HEK293 (cell line): ENCODE measurements at regions not wholly inside any gene's neighbourhood (a gene's known extent, or its start where the extent isn't known, plus 50 kb on each side); places are given as distances from the start of the nearest gene placed in this dataset.

Source experiments
- CTCF ChIA-PET: fragments of 350-600 bp; formaldehyde crosslinking; extraction: SDS; loops from one replicate; lab custom pipeline; 2021; ENCODE audit warnings: antibody characterized with exemption; lab: Yijun Ruan, JAX
- POLR2A ChIA-PET: fragments of 300-600 bp; formaldehyde crosslinking; extraction: SDS; loops from one replicate; lab custom pipeline; 2020; ENCODE audit warnings: antibody characterized with exemption, inconsistent platforms; lab: Yijun Ruan, JAX
- H3K27ac ChIP-seq: fragments of 200-500 bp; sonication (Bioruptor generic); 2 replicates; pipeline ENCODE4 v1.5.1; 2014; ENCODE audit warnings: low read depth, low read length, control low read depth, inconsistent platforms; ENCODE audit errors: extremely low read depth
- H3K36me3 ChIP-seq, 2 experiments: fragments of 200-500 bp in 1 of 2; sonication (Bioruptor generic) in 1 of 2; 1 replicate in 1 of 2; 2 replicates in 1 of 2; pipeline ENCODE4 v1.5.1; 2014 to 2017; ENCODE audit warnings: inconsistent platforms in 2 of 2, low read length in 2 of 2; ENCODE audit not compliant: control insufficient read depth in 2 of 2, insufficient read depth in 1 of 2
- H3K4me1 ChIP-seq: fragments of 200-500 bp; sonication (Bioruptor generic); 2 replicates; pipeline ENCODE4 v1.5.1; 2014; ENCODE audit warnings: mild to moderate bottlenecking, low read length, inconsistent platforms; ENCODE audit not compliant: control insufficient read depth, insufficient read depth
- H3K4me3 ChIP-seq: 2 replicates; pipeline ENCODE4 v1.5.1; 2011; ENCODE audit warnings: low read depth, mild to moderate bottlenecking, control low read depth, low read length, moderate library complexity
- H3K9me3 ChIP-seq: fragments of 200-500 bp; sonication (Bioruptor generic); 2 replicates; pipeline ENCODE4 v1.5.1; 2014; ENCODE audit warnings: low read depth, low read length, inconsistent platforms; ENCODE audit not compliant: control insufficient read depth, insufficient read depth
- BCL11A ChIP-seq: fragments of 450-650 bp; formaldehyde crosslinking; IDR thresholded peaks from 2 replicates; pipeline ENCODE4 v1.5.1; 2016; ENCODE audit warnings: low read depth, missing biosample characterization, missing genetic modification characterization
- GLIS1 ChIP-seq: fragments of 450-650 bp; formaldehyde crosslinking; IDR thresholded peaks from 2 replicates; pipeline ENCODE4 v1.5.1; 2016; ENCODE audit warnings: missing biosample characterization, missing genetic modification characterization
- HOXC10 ChIP-seq: sonication (generic); formaldehyde crosslinking; IDR thresholded peaks from 2 replicates; pipeline ENCODE4 v1.8.1; 2023; ENCODE audit warnings: mild to moderate bottlenecking, missing genetic modification reagents
- HOXD13 ChIP-seq: sonication (generic); formaldehyde crosslinking; IDR thresholded peaks from 2 replicates; pipeline ENCODE4 v1.8.0; 2022; ENCODE audit warnings: missing genetic modification reagents, borderline replicate concordance
- KLF10 ChIP-seq: fragments of 450-650 bp; IDR thresholded peaks from 2 replicates; pipeline ENCODE4 v1.5.1; 2018; ENCODE audit warnings: missing biosample characterization, mild to moderate bottlenecking, missing genetic modification characterization
- ZBTB1 ChIP-seq: fragments of 450-650 bp; formaldehyde crosslinking; IDR thresholded peaks from 2 replicates; pipeline ENCODE4 v1.5.1; 2016; ENCODE audit warnings: missing biosample characterization, missing genetic modification characterization
- ZEB2 ChIP-seq: fragments of 450-650 bp; formaldehyde crosslinking; IDR thresholded peaks from 2 replicates; pipeline ENCODE4 v1.5.1; 2016; ENCODE audit warnings: missing biosample characterization, missing genetic modification characterization
- ZNF157 ChIP-seq: fragments of 450-650 bp; formaldehyde crosslinking; IDR thresholded peaks from 2 replicates; pipeline ENCODE4 v1.5.1; 2016; ENCODE audit warnings: missing biosample characterization, missing genetic modification characterization
- ZNF248 ChIP-seq: fragments of 450-650 bp; formaldehyde crosslinking; IDR thresholded peaks from 2 replicates; pipeline ENCODE4 v1.5.1; 2017; ENCODE audit warnings: missing biosample characterization, missing genetic modification characterization
- ZNF311 ChIP-seq: fragments of 450-650 bp; formaldehyde crosslinking; IDR thresholded peaks from 2 replicates; pipeline ENCODE4 v1.5.1; 2017; ENCODE audit warnings: missing biosample characterization, missing genetic modification characterization, borderline replicate concordance
- ZNF544 ChIP-seq: fragments of 450-650 bp; formaldehyde crosslinking; IDR thresholded peaks from 2 replicates; pipeline ENCODE4 v1.5.0; 2017; ENCODE audit warnings: missing biosample characterization, missing genetic modification characterization
- ZNF596 ChIP-seq: fragments of 450-650 bp; IDR thresholded peaks from 2 replicates; pipeline ENCODE4 v1.5.0; 2018; ENCODE audit warnings: missing biosample characterization, mild to moderate bottlenecking, missing genetic modification characterization, moderate library complexity
- ZNF701 ChIP-seq: fragments of 450-650 bp; formaldehyde crosslinking; IDR thresholded peaks from 2 replicates; pipeline ENCODE4 v1.5.1; 2016; ENCODE audit warnings: missing biosample characterization, missing genetic modification characterization
- TF ChIP-seq, protein P1 (sequence below): fragments of 450-650 bp; formaldehyde crosslinking; IDR thresholded peaks from 2 replicates; pipeline ENCODE4 v1.5.0; 2017; ENCODE audit warnings: missing biosample characterization, missing genetic modification characterization, borderline replicate concordance
- TF ChIP-seq, protein P2 (sequence below): fragments of 450-650 bp; formaldehyde crosslinking; IDR thresholded peaks from 2 replicates; pipeline ENCODE4 v1.5.1; 2016; ENCODE audit warnings: missing biosample characterization, missing genetic modification characterization, low read depth
- TF ChIP-seq, protein P3 (sequence below): fragments of 450-650 bp; formaldehyde crosslinking; IDR thresholded peaks from 2 replicates; pipeline ENCODE4 v1.5.1; 2016; ENCODE audit warnings: missing biosample characterization, missing genetic modification characterization
- TF ChIP-seq, protein P4 (sequence below): fragments of 450-650 bp; formaldehyde crosslinking; conservative IDR thresholded peaks from 2 replicates; pipeline ENCODE4 v1.5.1; 2016; ENCODE audit warnings: low read depth, missing biosample characterization, missing genetic modification characterization

DNA sequence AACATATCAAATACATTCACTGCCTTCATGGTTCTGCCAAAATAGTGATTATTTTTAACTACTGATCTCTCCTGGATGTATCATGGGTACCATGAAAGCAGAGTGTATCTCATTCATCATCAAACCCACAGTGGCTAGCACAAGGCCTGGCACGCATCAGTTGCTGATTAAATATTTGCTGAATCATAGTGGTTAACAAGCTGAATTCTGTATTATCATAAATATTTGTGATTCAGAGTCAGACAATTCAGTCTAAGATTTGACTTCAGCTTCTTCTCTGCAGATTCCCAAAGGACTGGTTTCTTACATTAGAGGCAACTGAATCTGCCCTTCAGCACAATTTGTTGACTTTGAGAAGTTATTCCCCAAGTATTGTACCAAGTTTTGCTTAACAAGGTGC lies 715.8 kb upstream of the LRRC4C start (continued):
- no peak for TF ChIP-seq ZNF311
- no peak for TF ChIP-seq HOXD13 (CRISPR knock-in tag)
- TF ChIP-seq ZEB2 (tag by site-specific recombination): no peak
- TF ChIP-seq GLIS1 (tag by site-specific recombination): no peak
- TF ChIP-seq, protein P1, sequence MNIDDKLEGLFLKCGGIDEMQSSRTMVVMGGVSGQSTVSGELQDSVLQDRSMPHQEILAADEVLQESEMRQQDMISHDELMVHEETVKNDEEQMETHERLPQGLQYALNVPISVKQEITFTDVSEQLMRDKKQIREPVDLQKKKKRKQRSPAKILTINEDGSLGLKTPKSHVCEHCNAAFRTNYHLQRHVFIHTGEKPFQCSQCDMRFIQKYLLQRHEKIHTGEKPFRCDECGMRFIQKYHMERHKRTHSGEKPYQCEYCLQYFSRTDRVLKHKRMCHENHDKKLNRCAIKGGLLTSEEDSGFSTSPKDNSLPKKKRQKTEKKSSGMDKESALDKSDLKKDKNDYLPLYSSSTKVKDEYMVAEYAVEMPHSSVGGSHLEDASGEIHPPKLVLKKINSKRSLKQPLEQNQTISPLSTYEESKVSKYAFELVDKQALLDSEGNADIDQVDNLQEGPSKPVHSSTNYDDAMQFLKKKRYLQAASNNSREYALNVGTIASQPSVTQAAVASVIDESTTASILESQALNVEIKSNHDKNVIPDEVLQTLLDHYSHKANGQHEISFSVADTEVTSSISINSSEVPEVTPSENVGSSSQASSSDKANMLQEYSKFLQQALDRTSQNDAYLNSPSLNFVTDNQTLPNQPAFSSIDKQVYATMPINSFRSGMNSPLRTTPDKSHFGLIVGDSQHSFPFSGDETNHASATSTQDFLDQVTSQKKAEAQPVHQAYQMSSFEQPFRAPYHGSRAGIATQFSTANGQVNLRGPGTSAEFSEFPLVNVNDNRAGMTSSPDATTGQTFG: no peak
- TF ChIP-seq, all 188 proteins: peak for 0

DNA sequence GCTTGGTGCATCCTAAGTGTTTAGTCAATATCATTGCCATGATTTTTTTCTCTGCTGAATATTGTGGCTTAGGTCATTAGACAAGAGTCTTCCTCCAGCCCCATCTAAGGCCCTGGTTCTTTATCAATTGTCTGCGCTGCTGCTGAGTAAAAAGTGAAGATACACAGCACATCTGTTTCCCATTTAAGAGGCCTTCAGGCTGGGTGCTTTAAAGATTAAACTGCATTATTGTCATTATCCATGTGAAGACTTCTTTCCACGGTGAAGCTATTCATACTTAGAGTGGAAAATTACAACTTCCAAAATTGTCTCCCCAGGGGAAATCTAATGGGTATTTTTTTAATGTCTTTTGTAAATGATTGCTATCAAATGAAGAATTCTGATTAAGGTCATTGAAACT lies 719.8 kb upstream of the LRRC4C start:
- Histone ChIP-seq H3K4me1 (no peaks in the 10 kb centered on the region), H3K36me3 (no peaks in the 10 kb centered on the region), H3K27ac (no peak overlapping the region), H3K9me3 (no peaks in the 10 kb centered on the region), H3K4me3 (no peak overlapping the region)
- POLR2A ChIA-PET: no interaction called here
- TF ChIP-seq HOXC10 (CRISPR knock-in tag) (no peak), ZNF701 (tag by site-specific recombination) (no peak), ZNF596 (no peak), ZNF544 (no peak), ZNF248 (tag by site-specific recombination) (no peak), ZBTB1 (no peak), ZNF157 (tag by site-specific recombination) (no peak), BCL11A (tag by site-specific recombination) (no peak), KLF10 (tag by site-specific recombination) (no peak)
- TF ChIP-seq, protein P2, sequence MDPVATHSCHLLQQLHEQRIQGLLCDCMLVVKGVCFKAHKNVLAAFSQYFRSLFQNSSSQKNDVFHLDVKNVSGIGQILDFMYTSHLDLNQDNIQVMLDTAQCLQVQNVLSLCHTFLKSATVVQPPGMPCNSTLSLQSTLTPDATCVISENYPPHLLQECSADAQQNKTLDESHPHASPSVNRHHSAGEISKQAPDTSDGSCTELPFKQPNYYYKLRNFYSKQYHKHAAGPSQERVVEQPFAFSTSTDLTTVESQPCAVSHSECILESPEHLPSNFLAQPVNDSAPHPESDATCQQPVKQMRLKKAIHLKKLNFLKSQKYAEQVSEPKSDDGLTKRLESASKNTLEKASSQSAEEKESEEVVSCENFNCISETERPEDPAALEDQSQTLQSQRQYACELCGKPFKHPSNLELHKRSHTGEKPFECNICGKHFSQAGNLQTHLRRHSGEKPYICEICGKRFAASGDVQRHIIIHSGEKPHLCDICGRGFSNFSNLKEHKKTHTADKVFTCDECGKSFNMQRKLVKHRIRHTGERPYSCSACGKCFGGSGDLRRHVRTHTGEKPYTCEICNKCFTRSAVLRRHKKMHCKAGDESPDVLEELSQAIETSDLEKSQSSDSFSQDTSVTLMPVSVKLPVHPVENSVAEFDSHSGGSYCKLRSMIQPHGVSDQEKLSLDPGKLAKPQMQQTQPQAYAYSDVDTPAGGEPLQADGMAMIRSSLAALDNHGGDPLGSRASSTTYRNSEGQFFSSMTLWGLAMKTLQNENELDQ (tag by site-specific recombination): no peak
- TF ChIP-seq, protein P3, sequence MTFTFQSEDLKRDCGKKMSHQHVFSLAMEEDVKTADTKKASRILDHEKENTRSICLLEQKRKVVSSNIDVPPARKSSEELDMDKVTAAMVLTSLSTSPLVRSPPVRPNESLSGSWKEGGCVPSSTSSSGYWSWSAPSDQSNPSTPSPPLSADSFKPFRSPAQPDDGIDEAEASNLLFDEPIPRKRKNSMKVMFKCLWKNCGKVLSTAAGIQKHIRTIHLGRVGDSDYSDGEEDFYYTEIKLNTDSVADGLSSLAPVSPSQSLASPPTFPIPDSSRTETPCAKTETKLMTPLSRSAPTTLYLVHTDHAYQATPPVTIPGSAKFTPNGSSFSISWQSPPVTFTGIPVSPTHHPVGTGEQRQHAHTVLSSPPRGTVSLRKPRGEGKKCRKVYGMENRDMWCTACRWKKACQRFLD (tag by site-specific recombination): no peak
- TF ChIP-seq, protein P4, sequence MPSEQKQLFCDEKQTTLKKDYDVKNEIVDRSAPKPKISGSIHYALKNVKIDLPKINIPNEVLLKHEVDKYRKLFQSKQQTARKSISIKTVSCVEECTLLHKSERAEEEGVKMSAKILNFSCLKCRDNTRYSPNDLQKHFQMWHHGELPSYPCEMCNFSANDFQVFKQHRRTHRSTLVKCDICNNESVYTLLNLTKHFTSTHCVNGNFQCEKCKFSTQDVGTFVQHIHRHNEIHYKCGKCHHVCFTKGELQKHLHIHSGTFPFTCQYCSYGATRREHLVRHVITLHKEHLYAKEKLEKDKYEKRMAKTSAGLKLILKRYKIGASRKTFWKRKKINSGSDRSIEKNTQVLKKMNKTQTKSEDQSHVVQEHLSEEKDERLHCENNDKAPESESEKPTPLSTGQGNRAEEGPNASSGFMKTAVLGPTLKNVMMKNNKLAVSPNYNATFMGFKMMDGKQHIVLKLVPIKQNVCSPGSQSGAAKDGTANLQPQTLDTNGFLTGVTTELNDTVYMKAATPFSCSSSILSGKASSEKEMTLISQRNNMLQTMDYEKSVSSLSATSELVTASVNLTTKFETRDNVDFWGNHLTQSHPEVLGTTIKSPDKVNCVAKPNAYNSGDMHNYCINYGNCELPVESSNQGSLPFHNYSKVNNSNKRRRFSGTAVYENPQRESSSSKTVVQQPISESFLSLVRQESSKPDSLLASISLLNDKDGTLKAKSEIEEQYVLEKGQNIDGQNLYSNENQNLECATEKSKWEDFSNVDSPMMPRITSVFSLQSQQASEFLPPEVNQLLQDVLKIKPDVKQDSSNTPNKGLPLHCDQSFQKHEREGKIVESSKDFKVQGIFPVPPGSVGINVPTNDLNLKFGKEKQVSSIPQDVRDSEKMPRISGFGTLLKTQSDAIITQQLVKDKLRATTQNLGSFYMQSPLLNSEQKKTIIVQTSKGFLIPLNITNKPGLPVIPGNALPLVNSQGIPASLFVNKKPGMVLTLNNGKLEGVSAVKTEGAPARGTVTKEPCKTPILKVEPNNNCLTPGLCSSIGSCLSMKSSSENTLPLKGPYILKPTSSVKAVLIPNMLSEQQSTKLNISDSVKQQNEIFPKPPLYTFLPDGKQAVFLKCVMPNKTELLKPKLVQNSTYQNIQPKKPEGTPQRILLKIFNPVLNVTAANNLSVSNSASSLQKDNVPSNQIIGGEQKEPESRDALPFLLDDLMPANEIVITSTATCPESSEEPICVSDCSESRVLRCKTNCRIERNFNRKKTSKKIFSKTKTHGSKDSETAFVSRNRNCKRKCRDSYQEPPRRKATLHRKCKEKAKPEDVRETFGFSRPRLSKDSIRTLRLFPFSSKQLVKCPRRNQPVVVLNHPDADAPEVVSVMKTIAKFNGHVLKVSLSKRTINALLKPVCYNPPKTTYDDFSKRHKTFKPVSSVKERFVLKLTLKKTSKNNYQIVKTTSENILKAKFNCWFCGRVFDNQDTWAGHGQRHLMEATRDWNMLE (tag by site-specific recombination): no peak
- CTCF ChIA-PET: no interaction called here
